Tibial artery (tissue), 4 donors: ENCODE measurements at regions not wholly inside any gene's neighbourhood (a gene's known extent, or its start where the extent isn't known, plus 50 kb on each side); places are given as distances from the start of the nearest gene placed in this dataset.

Source experiments
- DNase-seq, 2 donors: peaks; one replicate each; pipeline ENCODE4 v3.0.0-alpha.2; 2019
- H3K27ac ChIP-seq, 2 donors: fragments of 200-600 bp; sonication (generic) in 1 of 2; 1 replicate in 1 of 2; 2 replicates in 1 of 2; pipeline ENCODE4 v1.5.1; 2018 to 2019; ENCODE audit warnings: mild to moderate bottlenecking in 1 of 2
- H3K27me3 ChIP-seq, 2 donors: fragments of 200-600 bp; sonication (generic) in 1 of 2; one replicate each; pipeline versions ENCODE4 v1.5.1 to v1.6.0; 2016 to 2019
- H3K36me3 ChIP-seq, 3 donors: fragments of 200-600 bp; sonication (generic) in 2 of 3; one replicate each; pipeline ENCODE4 v1.5.1; 2016 to 2019; ENCODE audit warnings: mild to moderate bottlenecking in 2 of 3
- H3K4me1 ChIP-seq, 4 donors: fragments of 200-600 bp; sonication (generic) in 2 of 4; 1 replicate in 3 of 4; 2 replicates in 1 of 4; pipeline ENCODE4 v1.5.1; 2016 to 2019
- H3K4me3 ChIP-seq, 2 donors: fragments of 200-600 bp; sonication (generic) in 1 of 2; 1 replicate in 1 of 2; 2 replicates in 1 of 2; pipeline ENCODE4 v1.5.1; 2018 to 2019; ENCODE audit warnings: mild to moderate bottlenecking in 2 of 2
- H3K9me3 ChIP-seq, 3 donors: fragments of 200-600 bp; sonication (generic) in 1 of 3; one replicate each; pipeline ENCODE4 v1.5.1; 2016 to 2019
- CTCF ChIP-seq, 2 experiments: fragments of 200-600 bp in 1 of 2; fragments of 450-650 bp in 1 of 2; IDR thresholded peaks; one replicate each; pipeline ENCODE4 v1.5.1; 2017 to 2019; ENCODE audit warnings: antibody characterized with exemption in 2 of 2, mild to moderate bottlenecking in 1 of 2, moderate library complexity in 1 of 2
- intact Hi-C: fragments of 100-400 bp; cut with DNase I; formaldehyde crosslinking; loops from one replicate; pipeline ENCODE4 v1.15.0; 2023; ENCODE audit warnings: low total_unique reads

GRCh38 chr6:47116086-47116485 is 74.0 kb upstream of the ADGRF1 start:
- no peak for TF ChIP-seq CTCF (IDR thresholded peaks at IDR 0.05)

GRCh38 chr6:47114460-47114859 is 72.3 kb upstream of the ADGRF1 start:
- no peak for DNase-seq
- intact Hi-C loops = no loop called here
- Histone ChIP-seq H3K27me3 (no peaks in the 10 kb centered on the region), H3K4me3 (no peak overlapping the region), H3K27ac (no peak overlapping the region), H3K36me3 (no peaks in the 10 kb centered on the region), H3K4me1 (no peaks in the 10 kb centered on the region), H3K9me3 (no peaks in the 10 kb centered on the region)
- no peak for TF ChIP-seq CTCF (IDR thresholded peaks at IDR 0.05)

More at GRCh38 chr6:47116086-47116485, 74.0 kb upstream of the ADGRF1 start:
- Histone ChIP-seq H3K4me1 (no peaks in the 10 kb centered on the region), H3K36me3 (no peaks in the 10 kb centered on the region), H3K4me3 (no peak overlapping the region), H3K9me3 (no peaks in the 10 kb centered on the region), H3K27ac (no peak overlapping the region), H3K27me3 (no peaks in the 10 kb centered on the region)
- no peak for DNase-seq
- intact Hi-C loops = no loop called here

- Histone ChIP-seq H3K9me3 (no peaks in the 10 kb centered on the region), H3K27me3 (no peaks in the 10 kb centered on the region), H3K27ac (no peak overlapping the region), H3K4me1 (no peaks in the 10 kb centered on the region), H3K4me3 (no peak overlapping the region), H3K36me3 (no peaks in the 10 kb centered on the region)
- TF ChIP-seq CTCF (IDR thresholded peaks at IDR 0.05) = no peak
- intact Hi-C loops = no loop called here
- DNase-seq = no peak
Measured at GRCh38 chr6:47112317-47112716, 70.2 kb upstream of the ADGRF1 start.

GRCh38 chr6:47111685-47112084 is 69.6 kb upstream of the ADGRF1 start:
- Histone ChIP-seq H3K36me3 (no peaks in the 10 kb centered on the region), H3K27me3 (no peaks in the 10 kb centered on the region), H3K4me3 (no peak overlapping the region), H3K9me3 (no peaks in the 10 kb centered on the region), H3K27ac (no peak overlapping the region), H3K4me1 (no peaks in the 10 kb centered on the region)
- DNase-seq = no peak
- intact Hi-C loops = no loop called here
- TF ChIP-seq CTCF (IDR thresholded peaks at IDR 0.05) = no peak

- Histone ChIP-seq H3K9me3 (no peaks in the 10 kb centered on the region), H3K27me3 (no peaks in the 10 kb centered on the region), H3K27ac (no peak overlapping the region), H3K4me1 (no peaks in the 10 kb centered on the region), H3K4me3 (no peak overlapping the region), H3K36me3 (no peaks in the 10 kb centered on the region)
- intact Hi-C loops = no loop called here
- DNase-seq = no peak
- no peak for TF ChIP-seq CTCF (IDR thresholded peaks at IDR 0.05)
Measured at GRCh38 chr6:47109281-47109680, 67.1 kb upstream of the ADGRF1 start.

GRCh38 chr6:47106721-47107197 is 64.6 kb upstream of the ADGRF1 start:
- no peak for DNase-seq

More at GRCh38 chr6:47106721-47107197, 64.6 kb upstream of the ADGRF1 start:
- no peak overlapping the region for H3K4me3 ChIP-seq
- no peaks in the 10 kb centered on the region for H3K27me3 ChIP-seq
- H3K4me1 ChIP-seq = no peaks in the 10 kb centered on the region
- H3K9me3 ChIP-seq = no peaks in the 10 kb centered on the region
- TF ChIP-seq CTCF (IDR thresholded peaks at IDR 0.05) = no peak
- intact Hi-C loops = no loop called here
- H3K36me3 ChIP-seq = no peaks in the 10 kb centered on the region
- no peak overlapping the region for H3K27ac ChIP-seq
